Activated naive CD4-positive, alpha-beta T cell treated with anti-CD3 and anti-CD28 coated beads, Interleukin-2, amount 50 U/mL, for 72 hours (primary cell): ENCODE measurements at regions not wholly inside any gene's neighbourhood (a gene's known extent, or its start where the extent isn't known, plus 50 kb on each side); places are given as distances from the start of the nearest gene placed in this dataset.
"Not testable (repeated sequence)": the region's sequence is repeated elsewhere in the genome, so short reads cannot be mapped to it uniquely, and the experiment has no call there.

Experiments used
- ATAC-seq, 2 donors: fragments of 150-1000 bp; cut with Tn5 transposase; 2 replicates each; pipeline ENCODE4 v1.10.0; 2021; ENCODE audit warnings: mild to moderate bottlenecking in 2 of 2, moderate library complexity in 2 of 2
- DNase-seq, 2 donors: peaks; one replicate each; pipeline ENCODE4 v3.0.0; 2021 to 2022; ENCODE audit warnings: low spot score in 2 of 2
- H3K27ac Mint-ChIP-seq, 2 donors: one replicate each; pipeline ENCODE4 v1.8.0; 2022; ENCODE audit warnings: mild to moderate bottlenecking in 2 of 2, mixed read lengths in 2 of 2
- H3K36me3 Mint-ChIP-seq, 2 donors: one replicate each; pipeline ENCODE4 v1.8.0; 2022; ENCODE audit warnings: mixed read lengths in 2 of 2
- H3K9me3 Mint-ChIP-seq, 2 donors: one replicate each; pipeline ENCODE4 v1.8.0; 2022; ENCODE audit warnings: mixed read lengths in 2 of 2

DNA sequence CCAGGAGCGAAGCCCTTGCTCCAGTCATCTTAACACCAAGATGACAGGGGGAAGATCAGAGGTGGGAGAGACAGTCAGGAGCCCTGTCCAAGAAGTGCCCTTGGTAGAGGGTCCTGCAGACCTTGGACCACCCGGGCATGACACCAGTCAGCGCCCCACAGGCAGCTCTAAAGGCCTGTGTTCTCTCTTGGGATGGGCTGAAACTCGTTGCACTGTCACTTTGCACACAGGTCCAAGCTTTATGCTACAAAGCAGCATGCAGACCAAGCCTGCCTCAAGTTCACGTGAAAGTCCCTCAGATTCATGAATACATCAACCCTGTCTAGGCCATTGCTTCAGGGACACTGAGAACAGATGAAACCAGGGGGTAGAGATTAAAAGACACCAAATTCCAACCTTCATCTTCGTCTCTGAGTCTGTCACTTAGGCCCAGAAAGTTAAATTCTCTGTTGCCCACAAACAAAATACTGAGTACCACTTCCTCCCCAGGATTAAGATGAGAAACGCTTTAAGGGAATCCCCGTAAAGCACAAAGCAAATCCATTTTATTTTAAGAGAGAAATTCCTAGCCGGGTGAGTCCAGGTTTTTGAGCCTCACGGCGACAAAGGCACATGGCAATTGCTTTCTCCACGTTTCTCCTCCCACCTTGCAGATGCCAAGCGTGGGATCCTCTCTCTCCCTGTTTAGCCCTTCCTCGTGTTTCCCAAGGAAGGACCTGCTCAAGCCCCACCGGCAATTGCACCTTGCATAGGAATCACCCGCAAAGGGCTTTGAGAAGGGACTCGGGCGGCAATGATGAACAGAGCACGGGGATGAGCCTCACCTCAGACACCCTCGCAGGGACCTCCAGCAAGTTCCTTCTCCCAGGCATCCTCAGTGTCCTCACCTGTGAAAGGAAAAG lies 75.0 kb upstream of the ID2 start:
- ATAC-seq (no peak), DNase-seq (no peak)
- H3K27ac Mint-ChIP-seq, result peak overlapping the region in 1 of 2 donors; percentile 75
- peaks cover 0 to 21% of the 10 kb centered on the region in 2 donors for H3K36me3 Mint-ChIP-seq
- H3K9me3 Mint-ChIP-seq, result peaks cover 3 to 21% of the 10 kb centered on the region in 2 donors

DNA sequence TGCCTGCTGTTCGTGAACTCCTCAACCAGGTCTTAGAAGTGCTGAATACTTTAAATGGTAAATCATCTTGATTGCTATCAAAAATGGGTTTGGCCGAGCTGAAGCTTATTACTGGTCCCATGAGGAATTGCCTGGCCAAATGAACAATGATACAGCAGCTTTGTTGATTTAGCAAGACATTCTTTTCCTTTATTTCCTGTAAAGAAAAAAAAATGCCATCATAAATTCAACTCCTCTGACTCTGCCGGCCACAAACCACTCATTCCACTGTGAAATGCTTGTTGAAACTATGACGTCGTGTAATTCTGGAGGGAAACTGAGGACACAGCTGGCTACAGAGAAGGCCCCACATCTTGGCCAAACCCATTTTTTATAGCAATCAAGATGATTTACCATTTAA lies 74.2 kb upstream of the ID2 start:
- ATAC-seq (no peak), DNase-seq (no peak)
- Mint-ChIP-seq H3K36me3 (peaks cover 0 to 21% of the 10 kb centered on the region in 2 donors), H3K27ac (peak overlapping the region in 1 of 2 donors; percentile 75), H3K9me3 (peaks cover 3 to 22% of the 10 kb centered on the region in 2 donors)

DNA sequence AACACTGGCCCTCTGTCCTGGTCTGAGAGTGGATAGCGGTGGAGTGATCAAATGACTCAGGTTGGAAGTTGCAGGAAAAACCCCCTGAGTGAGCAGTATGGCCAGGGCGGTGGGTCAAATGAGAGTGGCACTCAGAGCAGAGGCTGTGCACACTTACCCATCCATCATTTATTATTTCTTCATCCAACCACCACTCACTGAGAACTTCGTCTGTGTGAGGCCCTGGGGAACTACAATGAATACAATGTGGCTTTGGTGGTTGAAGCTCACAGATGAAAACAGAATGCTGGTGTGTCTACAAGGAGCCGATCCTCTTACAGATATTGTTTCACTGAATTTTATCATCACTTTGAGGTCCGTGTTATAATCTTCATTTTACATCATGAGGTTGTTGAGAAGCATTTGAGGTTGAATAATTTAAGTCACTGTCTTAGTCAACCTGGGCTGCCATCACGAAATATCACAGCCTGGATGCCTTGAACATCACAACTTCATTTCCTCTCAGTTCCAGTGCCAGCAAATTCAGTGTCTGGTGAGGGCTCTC lies 73.4 kb upstream of the ID2 start:
- ATAC-seq (peak; percentile 86 to 93), DNase-seq (peak; percentile 22 to 69)
- H3K9me3 Mint-ChIP-seq, result peaks cover 3 to 22% of the 10 kb centered on the region in 2 donors
- H3K36me3 Mint-ChIP-seq, result peaks cover 0 to 21% of the 10 kb centered on the region in 2 donors
- H3K27ac Mint-ChIP-seq, result peak overlapping the region in 1 of 2 donors; percentile 75

GRCh38 chr2:8609357-8609811 lies 72.5 kb upstream of the ID2 start:
- peak overlapping the region in 1 of 2 donors; percentile 75 for H3K27ac Mint-ChIP-seq
- ATAC-seq (no peak), DNase-seq (no peak)
- peaks cover 3 to 19% of the 10 kb centered on the region in 2 donors for H3K9me3 Mint-ChIP-seq
- H3K36me3 Mint-ChIP-seq, result peaks cover 0 to 21% of the 10 kb centered on the region in 2 donors

DNA sequence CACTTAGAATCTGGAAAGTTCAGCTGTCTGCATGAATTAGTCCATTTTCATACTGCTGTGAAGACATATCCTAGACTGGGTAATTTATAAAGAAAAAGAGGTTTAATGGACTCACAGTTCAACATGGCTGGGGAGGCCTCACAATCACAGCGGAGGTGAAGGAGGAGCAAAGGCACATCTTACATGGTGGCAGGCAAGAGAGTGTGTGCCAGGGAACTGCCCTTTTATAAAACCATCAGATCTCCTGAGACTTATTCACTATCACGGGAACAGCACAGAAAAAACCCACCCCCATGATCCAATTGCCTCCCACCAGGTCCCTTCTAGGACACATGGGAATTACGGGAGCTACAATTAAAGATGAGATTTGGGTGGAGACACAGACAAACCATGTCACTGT lies 71.1 kb upstream of the ID2 start:
- Mint-ChIP-seq H3K36me3 (peaks cover 0 to 21% of the 10 kb centered on the region in 2 donors), H3K9me3 (peaks cover 3 to 25% of the 10 kb centered on the region in 2 donors)
- not testable (repeated sequence) for H3K27ac Mint-ChIP-seq, DNase-seq, ATAC-seq

DNA sequence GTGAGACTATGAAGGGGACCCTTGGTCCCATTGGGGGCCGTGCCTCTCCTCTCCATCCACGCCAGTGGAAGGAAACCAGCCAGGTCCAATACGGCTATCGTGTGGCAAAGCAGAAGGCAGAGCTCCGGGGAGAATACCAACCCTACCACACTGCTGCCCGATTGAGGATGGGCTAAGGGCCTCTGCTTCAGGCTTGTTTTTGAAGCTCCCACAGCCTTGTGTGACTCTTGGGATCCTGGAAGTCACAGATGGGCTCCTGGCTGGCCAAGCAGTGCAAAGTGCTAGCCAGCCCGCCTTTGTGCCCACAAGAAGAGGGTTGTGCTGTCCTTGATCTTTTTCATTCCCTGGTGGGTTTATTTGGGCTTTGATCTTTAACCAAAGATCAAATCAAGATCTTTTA lies 70.6 kb upstream of the ID2 start:
- Mint-ChIP-seq H3K36me3 (peaks cover 0 to 21% of the 10 kb centered on the region in 2 donors), H3K9me3 (peaks cover 3 to 25% of the 10 kb centered on the region in 2 donors), H3K27ac (no peak overlapping the region)
- DNase-seq (peak in 1 of 2 donors; percentile 26), ATAC-seq (no peak)

GRCh38 chr2:8611700-8612099 lies 70.2 kb upstream of the ID2 start:
- peaks cover 0 to 21% of the 10 kb centered on the region in 2 donors for H3K36me3 Mint-ChIP-seq
- H3K9me3 Mint-ChIP-seq, result peaks cover 3 to 25% of the 10 kb centered on the region in 2 donors
- ATAC-seq (no peak), DNase-seq (peak in 1 of 2 donors; percentile 16)
- no peak overlapping the region for H3K27ac Mint-ChIP-seq

- Mint-ChIP-seq H3K27ac (no peak overlapping the region), H3K36me3 (peaks cover 0 to 21% of the 10 kb centered on the region in 2 donors), H3K9me3 (peaks cover 3 to 25% of the 10 kb centered on the region in 2 donors)
- peak in 1 of 2 donors; percentile 44 for DNase-seq
- no peak for ATAC-seq
Observed at GRCh38 chr2:8612734-8613179, 69.1 kb upstream of the ID2 start.

GRCh38 chr2:8613207-8613999 lies 68.5 kb upstream of the ID2 start:
- H3K9me3 Mint-ChIP-seq, result peaks cover 3 to 25% of the 10 kb centered on the region in 2 donors
- not testable (repeated sequence) for H3K27ac Mint-ChIP-seq, ATAC-seq
- peaks cover 0 to 21% of the 10 kb centered on the region in 2 donors for H3K36me3 Mint-ChIP-seq
- DNase-seq, result peak in 1 of 2 donors; percentile 18

DNA sequence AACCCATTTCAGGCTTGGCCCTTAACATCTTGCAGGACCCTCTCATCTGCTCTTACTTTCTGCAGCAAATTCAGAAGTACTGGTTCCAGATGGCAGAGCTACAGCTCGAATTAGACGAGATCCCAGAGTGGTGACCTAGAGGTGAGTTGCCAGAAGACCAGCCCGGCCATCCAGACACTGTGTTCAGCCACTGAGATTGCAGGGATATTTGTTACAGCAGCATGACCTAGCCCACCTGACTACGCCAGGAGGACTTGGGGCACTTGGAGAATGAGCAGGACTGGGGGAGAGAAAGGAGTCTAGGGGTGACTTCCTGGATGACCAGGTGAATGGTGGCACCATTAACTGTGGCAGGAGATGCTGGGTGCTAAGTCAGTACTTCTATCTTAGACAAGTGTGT lies 67.2 kb upstream of the ID2 start:
- Mint-ChIP-seq H3K36me3 (peaks cover 0 to 14% of the 10 kb centered on the region in 2 donors), H3K9me3 (peaks cover 0 to 25% of the 10 kb centered on the region in 2 donors), H3K27ac (no peak overlapping the region)
- peak in 1 of 2 donors; percentile 23 for DNase-seq
- ATAC-seq, result no peak

- Mint-ChIP-seq H3K36me3 (peaks cover 0 to 9% of the 10 kb centered on the region in 2 donors), H3K27ac (no peak overlapping the region), H3K9me3 (peaks cover 0 to 23% of the 10 kb centered on the region in 2 donors)
- ATAC-seq (no peak), DNase-seq (peak in 1 of 2 donors; percentile 34)
Observed at GRCh38 chr2:8615252-8615575, 66.6 kb upstream of the ID2 start.

DNA sequence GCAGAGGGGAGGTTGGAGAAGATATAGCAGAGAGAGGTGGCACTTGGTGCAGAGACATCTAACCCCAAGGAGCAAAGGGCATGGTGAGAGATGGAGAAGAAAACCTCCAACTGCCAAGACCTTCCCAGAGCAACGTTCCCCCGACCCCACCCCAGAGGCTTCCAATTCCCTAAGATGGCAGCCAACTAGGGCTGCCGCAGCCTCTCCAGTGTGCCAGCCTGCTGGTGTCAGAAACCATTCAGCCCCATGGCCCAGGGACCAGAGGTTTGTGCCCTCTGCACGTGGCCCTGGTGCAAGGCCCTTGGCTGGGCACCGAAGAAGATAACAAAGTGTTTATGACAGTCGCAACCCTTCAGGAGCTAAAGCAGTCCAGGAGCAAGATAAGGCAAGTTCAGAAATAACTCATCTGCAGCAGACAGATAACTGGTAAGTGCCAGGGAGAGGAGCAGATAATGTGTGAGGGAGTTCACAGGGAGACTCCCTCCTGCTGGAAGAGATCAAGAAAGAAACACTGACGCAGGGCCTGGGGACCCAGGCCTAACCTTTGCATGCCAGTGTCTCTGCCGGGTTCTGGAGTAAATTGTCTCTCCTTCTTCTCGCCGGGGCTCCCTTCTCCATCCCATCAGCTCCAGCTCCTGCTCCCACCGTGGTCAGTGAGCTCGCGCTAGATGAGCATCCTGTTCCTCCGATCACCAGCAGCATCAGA lies 66.1 kb upstream of the ID2 start:
- ATAC-seq, result no peak
- DNase-seq, result peak in 1 of 2 donors; percentile 28
- H3K27ac Mint-ChIP-seq, result no peak overlapping the region
- peaks cover 0 to 18% of the 10 kb centered on the region in 2 donors for H3K9me3 Mint-ChIP-seq
- peaks cover 0 to 4% of the 10 kb centered on the region in 2 donors for H3K36me3 Mint-ChIP-seq

DNA sequence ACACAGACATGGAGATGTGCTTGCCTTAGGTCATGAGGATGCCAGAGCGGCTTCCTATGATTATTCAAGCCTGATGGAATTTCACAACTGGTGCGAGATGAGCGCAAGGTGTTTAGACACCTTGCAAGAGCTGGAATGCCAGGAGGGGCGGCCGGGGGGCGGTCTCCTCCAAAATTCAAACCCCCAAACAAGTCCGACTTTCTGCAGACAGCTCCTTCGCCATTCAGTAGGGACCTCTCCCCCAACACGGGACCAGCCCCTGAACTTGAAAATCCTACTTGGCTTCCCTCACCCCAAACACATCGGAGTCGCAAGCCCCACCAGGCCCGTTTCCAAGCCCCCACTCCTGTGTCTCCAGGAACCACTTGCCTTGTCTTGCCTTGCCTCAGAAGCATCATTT lies 64.8 kb upstream of the ID2 start:
- Mint-ChIP-seq H3K27ac (no peak overlapping the region), H3K36me3 (no peaks in the 10 kb centered on the region), H3K9me3 (peaks cover 0 to 6% of the 10 kb centered on the region in 2 donors)
- DNase-seq, result no peak
- ATAC-seq, result no peak

GRCh38 chr2:8617590-8617989 lies 64.3 kb upstream of the ID2 start:
- Mint-ChIP-seq H3K27ac (no peak overlapping the region), H3K9me3 (peaks cover 0 to 6% of the 10 kb centered on the region in 2 donors), H3K36me3 (no peaks in the 10 kb centered on the region)
- DNase-seq (peak in 1 of 2 donors; percentile 44), ATAC-seq (no peak)

DNA sequence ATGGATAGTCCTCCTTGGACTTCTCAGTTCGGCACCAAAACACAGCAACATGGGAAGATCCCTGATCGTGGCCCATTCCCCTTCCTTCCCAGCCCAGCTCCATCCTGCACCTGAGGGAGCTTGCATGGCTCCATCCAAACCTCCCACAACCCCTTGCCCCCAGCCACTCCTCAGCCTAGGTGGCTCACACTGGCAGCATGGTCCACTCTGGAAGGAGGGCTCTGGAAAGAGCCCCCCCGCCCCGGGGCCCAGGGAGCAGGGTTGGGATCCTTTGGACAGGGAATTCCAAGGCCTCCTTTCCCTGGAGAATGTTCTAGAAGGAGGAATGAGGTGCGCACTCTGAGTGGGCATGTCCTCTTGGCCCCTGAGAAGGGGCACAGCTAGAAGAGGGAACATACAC lies 62.8 kb upstream of the ID2 start:
- DNase-seq, result peak in 1 of 2 donors; percentile 16
- Mint-ChIP-seq H3K9me3 (peaks cover 0 to 6% of the 10 kb centered on the region in 2 donors), H3K36me3 (no peaks in the 10 kb centered on the region), H3K27ac (no peak overlapping the region)
- no peak for ATAC-seq
